LoVo (cell line): ENCODE measurements at regions not wholly inside any gene's neighbourhood (a gene's known extent, or its start where the extent isn't known, plus 50 kb on each side); places are given as distances from the start of the nearest gene placed in this dataset.

Experiments used
- DNase-seq: peaks from one replicate; pipeline ENCODE4 v3.0.0-alpha.2; 2016; ENCODE audit warnings: low spot score

DNA sequence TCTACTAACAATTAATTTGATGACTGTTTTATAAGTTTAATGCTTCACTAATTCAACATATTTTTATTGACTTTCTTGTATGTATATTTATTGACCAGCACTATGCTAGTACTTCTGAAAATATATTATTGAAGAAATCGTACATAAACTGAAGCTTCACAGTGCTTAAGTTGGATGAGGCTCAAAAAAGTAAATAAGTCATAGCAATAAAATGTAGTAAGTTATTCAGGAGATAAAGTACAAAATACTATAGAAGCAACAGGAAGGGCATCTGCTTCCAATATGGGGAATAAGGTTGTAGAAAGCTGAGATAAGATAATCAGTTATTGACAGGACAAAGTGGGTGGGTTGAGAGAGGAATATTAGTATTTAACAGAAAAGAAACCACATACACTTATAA, 944.9 kb upstream of the MIR17HG start:
- DNase-seq = no peak

DNA sequence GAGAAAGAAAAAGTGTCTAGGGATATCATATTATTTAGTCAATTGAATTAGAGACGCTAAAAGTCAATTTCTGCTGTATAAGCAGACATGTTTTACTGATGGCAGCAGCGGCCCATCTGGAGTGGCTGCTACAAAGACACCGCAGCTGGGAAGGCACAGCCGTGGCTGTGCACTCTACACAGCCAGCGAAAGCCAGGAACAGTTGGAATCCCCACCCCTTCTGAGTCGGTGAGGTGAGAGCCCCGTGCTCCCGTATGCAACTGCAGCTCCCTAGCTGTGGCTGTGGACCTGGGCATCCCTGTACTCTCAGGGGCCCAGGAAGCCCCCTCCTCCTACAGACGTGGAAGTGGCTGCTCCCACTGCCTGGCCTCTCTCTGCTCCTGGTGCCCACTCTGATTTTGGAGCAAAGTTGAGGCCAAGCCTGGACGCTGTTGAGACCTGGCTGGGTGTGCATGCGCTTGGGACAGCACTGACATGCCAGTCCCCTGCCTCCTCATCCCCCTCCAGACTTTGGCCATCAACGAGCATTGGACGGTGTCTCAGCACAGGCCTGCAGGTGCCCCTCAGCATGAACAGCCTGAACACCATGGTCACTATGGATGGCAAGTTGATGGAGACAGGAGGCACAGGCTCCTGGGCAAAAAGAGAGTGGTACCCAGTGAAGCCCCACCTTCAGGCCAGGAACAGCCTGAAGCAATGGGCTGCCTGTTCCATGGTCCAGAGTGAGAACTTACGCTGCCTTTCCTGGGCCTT, 944.0 kb upstream of the MIR17HG start:
- DNase-seq = no peak

DNA sequence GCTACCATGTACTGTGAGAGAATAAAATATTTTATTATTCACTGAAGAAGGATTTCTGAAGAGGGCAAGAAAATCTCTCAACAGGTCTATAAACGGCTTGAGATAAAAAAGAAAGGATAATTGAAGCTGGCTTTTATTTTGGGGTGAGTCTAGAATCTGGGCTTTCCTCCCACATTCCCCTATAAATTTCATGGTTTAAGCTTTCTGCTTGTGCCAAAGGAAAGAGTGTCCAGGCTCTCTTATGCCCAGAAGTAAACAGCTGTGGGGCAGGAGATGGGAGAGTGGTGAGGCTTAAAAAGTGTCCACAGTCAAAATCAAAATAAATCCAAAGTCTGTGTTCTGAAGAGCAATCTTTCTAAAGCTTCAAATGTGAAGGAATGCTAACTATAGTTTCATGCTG, 942.2 kb upstream of the MIR17HG start:
- no peak for DNase-seq

DNA sequence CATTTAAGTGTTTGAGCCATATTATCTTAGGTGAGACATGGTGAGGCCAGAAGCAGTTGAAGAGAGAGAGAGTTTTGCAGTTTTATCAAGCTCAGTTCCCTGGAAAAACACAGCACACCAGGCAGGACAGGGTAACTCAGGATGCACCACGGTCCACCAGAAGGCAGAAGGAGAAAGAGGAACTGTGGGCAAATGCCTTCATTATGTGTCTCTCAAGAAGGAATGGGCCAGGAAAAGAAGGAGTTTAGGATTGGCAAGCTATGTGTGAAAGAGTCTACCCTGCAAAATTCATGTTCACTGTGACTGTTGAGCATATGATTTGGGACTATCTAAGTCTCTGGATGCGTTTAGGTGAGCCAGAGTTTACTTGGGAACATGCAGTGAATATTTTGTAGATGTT, 934.5 kb upstream of the MIR17HG start:
- DNase-seq = no peak

DNA sequence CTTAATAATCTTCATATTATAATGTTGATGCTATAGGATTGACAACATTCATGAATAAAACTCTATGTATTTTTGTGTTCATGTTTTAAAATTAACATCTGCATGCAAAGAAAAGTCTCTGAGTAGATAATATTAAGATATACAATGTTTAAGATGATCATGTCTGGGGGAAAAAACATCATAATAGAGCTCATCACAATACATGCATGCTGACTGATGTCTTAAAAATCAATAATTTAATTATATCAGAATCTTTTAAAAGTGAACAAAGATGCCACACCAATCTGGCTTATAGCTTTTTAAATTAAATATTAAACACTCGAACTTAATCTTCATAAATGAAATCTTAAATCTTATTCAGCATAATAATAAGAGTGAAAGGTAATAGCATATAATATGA, 933.9 kb upstream of the MIR17HG start:
- DNase-seq = no peak

DNA sequence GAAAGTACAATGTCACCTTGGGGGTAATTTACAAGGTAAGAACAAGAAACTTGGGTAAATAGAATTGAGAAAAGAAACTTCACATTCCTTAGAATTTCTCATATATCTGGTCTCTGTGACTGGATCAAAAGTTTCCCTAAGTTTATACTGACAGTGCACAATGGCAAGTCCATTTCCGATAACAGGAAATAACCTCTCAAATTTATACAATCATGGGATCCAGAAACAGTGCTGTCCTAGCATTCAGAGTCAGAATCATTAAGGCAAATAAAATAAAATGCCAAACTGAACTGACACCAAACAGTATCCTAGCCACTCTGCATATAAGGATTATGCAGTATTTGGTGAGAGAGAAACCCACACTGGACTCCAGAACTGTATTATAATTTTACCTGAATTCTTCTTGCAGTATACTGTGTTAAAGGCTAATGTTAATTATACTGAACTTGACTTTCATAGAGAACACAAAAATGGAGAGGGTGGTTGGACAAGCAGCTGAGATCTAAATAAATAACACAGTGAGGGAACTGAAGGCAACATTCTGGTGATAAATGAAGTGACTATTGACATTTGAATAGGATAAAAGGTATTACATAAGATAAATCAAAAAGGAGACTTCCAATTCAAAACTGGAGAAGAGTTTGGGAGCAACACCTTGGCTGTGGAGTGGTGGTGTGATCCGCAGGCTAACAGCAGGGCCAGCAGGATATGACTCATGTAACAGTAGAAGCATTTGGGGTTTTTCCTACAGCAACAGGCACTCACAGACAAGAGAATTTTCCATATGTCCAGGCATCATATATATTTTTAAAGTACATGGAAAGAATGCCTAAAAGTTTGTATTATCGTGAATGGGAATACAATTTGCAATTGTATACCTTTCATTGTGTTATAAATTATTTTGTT, 932.5 kb upstream of the MIR17HG start:
- DNase-seq = peak; percentile 2

DNA sequence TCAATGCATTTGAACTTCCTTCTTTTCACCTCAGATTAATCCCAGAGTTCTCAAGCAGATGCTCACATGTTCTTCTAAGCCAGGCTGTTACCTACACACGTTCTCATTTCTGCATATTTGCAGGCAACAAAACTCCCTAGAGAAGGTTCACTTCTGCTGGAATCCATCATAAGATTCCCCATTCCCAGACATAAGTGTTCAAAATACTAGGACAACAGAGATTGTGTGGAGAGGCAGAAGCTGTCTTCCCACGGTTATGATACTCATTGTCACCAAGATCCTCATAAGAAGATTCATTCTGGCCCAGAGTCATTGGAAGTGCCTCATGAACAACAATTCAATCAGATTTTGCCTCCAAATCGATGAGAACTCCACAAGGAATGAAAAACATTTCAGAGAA, 931.6 kb upstream of the MIR17HG start:
- no peak for DNase-seq

DNA sequence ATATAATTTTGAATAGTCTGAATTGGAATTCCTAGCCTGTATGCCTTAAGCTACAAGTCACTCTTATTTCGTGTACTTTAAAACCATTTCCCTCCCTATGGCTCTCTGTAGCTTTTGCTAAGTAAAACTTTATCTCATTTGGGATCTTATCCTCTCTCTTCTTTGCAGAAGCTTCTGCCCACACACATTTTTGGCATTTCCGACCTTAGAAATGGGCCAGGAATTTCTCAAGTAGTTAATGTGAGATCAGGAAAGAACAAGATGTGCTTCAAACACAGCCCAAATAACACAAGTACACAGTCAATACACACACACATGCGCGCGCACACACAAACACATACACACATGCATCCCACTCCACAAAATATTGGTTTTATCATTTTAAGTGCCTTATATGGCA, 931.0 kb upstream of the MIR17HG start:
- no peak for DNase-seq

DNA sequence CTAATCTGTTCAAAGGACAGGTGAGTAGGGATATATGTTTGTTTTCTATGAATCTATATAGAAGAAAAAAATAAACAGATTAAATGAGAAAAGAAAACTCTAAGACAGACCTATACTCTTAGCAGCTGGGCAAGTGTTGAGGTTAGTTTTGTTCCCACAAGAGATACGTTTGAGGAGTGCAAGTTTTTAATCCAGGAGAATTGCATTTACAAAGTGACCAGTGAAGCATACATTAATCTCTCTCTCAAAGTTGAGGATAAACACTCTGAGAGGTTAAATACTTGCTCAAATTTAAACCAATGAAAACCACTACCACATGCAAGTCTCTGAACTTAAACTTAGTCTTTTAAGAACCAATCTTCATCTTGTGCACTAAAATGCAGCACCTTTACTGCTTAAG, 930.5 kb upstream of the MIR17HG start:
- DNase-seq = no peak

DNA sequence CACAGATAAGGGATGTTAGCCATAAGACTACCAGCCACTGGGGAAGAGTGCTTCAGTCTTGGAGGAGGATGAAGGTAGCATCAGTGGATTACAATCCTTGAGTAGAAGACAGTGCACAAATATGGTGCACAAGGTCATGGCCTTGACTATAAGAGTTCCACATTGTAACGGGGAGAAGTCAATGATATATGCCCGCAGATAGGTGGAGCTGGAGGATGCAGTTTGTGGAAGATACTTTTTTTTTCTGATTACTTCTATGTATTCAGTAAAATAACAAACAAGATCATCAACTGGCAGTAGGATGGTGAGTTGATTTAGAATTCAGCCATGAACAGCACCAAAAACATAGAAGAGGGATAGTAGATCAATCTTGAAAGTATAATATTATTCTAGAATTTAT, 926.8 kb upstream of the MIR17HG start:
- DNase-seq = no peak

DNA sequence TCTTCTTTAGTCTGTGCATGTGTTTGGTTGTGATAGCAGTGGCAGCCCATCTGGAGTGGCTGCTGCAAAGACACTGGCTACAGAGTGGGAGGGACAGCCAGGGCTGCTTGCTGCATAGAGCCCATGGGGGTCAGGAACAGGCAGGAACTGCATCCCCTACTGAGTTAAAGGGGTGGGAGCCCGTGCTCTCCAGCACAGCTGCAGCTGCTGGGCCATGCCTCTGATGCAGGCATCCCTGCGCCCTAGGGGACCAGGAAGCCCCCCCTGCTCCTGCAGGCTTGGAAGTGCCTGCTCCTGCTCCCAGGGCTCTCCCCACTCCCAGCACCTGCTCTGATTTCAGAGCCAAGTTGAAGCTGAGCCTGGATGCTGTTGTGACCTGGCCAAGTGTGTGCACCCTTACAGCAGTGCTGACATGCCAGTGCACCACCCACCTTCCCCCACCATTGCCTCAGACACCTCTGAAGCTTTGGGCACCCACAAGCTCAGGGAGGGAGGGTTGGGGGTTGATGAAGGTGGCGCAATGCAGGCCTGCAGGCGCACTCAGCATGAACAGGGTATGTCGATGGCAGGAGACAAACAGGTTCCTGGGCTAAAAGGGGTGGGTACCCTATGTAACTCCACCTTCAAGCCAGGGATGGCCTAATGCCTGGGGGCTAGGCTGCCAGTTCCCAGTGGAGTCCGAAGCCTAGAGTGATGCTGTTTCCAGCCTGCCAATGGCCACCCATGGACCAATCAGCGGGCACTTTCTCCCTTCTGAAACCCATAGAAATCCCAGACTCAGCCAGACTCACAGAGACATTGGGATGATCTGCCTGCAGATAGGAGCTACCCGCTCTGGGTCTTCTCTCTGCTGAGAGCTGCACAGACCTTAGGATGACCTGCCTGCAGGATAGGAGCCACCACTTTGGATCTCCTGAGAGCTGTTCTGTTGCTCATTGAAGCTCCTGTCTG, 919.9 kb upstream of the MIR17HG start:
- no peak for DNase-seq

DNA sequence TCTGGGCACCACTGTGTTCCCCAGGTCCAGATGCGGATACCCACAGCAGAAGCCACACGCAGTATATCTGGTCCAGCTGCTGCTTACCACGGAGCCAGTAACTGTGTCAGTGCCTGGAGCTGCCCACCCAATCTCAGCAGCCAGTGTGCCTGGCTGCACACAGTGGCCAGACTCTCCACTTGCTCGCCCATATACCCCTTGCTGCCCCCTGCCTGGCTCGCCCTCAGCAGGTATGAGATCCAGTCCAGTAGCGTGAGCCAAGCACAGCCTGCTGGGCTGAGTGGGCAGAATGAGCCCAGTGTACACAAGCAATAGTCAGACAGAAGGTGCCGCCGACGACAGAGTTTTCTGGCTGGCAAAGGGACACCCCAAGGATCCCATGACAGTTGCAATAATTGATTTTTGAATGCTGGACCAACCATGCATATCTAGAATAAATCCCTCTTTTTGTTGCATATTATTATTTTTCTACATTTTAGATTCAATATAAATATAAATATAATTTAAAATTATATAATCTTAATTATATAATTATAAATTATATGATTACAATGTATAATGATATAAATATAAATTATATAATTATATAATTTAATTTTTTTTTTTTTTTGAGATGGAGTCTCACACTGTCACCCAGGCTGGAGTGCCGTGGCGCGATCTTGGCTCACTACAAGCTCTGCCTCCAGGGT, 918.8 kb upstream of the MIR17HG start:
- DNase-seq = no peak

DNA sequence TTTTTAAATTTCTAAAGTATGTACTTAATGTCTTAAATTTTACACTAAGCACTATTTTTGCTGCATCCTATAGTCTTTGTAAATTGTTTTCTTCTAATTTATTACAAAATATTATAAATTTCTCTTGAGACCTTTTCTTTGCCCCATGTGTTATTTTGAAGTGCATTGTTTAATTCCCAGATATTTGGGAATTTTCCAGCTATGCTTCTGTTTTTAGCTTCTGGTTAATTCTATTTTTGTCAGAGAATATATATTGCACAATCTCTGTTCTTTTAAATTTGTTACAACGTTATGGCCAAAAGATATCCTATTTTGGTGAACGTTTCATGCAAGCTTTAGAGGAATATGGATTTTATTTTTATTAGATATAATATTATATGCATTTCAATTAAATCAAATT, 917.4 kb upstream of the MIR17HG start:
- DNase-seq = no peak

DNA sequence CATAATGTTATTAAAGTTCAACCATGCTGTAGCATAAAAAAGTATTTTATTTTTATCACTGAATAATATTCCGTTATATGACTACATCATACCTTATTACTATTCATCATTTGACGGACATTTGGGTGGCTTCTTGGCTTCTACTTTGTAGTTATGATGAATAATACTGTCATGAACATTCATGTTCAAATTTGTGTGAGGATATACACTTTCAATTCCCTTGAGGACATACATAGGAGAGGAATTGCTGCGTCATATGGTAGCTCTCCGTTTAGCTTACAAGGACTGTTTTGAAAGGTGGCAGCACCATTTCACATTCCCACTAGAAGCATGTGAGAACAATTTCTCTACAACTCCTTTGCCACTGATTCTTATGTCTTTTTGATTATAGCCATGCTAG, 910.8 kb upstream of the MIR17HG start:
- no peak for DNase-seq

DNA sequence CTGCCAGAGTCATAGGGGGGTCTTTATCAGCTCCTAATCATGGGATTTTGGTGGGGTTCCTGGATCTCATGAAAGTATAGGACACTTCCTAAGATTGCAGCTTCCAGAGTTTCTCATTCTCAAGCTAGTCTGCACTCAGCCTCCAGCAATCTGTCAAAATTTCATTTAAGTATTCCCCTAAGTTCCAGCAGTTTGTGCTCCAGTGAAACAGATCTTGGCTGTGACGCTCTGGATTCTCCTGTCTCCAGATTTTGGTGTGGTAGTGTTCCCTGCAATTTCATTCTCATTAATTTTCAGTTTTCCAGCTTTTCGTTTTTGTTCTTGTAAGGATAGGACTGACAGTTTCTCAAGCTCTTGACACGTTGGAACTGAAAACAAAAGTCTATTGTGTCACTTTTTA, 908.9 kb upstream of the MIR17HG start:
- no peak for DNase-seq

DNA sequence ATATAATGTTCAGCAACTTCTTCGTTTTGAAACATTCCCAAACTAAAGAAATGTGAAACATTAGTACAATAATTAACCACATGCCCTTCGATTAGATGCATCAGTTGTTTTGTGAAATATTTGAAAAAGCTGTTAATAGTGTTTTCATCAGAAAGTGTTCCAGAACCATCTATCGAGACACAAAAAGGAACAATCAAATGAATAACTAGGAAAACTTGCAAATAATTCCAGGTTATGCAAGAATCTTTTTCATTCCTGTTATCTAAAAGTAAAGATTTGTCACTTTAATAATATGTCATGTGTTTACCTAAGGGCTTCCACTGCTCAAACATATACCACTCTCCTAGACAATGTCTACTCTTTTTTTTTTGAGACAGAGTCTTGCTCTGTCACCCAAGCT, 904.2 kb upstream of the MIR17HG start:
- DNase-seq = no peak

DNA sequence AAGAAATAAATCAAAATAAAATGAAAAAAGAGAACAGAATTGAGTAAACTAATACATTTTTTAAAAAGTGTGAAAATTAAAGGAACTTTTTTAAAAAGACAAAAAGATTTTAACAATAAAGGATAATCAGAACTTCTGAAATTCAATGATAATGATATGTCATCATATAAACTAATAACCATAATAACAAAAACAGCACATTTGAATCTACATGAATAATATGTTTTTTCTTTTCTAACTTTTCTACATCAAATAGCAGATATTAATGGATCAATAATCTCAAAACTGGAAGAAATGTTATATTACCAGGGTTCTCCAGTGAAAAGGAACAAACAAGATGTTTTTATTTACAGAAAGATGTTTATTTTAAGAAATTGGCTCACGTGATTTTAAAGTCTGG, 903.3 kb upstream of the MIR17HG start:
- no peak for DNase-seq

DNA sequence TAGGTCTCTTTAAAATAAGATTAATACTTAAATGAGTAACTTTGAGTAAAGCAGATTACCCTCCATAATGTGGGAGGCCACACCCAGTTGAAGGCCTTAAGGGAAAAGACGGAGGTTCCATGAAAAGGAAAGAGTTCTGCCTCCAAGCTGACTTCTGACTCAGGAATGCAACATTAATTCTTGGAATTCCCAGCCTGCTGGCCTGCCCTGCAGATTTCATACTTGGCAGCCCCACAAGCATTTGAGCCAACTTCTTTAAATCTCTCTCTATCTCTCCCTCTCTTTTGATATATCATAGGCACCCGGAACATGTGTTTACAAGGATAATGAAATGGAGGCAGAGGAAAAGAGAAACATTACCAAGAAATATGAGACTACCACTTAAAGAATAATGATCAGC, 902.3 kb upstream of the MIR17HG start:
- peak; percentile 54 for DNase-seq

DNA sequence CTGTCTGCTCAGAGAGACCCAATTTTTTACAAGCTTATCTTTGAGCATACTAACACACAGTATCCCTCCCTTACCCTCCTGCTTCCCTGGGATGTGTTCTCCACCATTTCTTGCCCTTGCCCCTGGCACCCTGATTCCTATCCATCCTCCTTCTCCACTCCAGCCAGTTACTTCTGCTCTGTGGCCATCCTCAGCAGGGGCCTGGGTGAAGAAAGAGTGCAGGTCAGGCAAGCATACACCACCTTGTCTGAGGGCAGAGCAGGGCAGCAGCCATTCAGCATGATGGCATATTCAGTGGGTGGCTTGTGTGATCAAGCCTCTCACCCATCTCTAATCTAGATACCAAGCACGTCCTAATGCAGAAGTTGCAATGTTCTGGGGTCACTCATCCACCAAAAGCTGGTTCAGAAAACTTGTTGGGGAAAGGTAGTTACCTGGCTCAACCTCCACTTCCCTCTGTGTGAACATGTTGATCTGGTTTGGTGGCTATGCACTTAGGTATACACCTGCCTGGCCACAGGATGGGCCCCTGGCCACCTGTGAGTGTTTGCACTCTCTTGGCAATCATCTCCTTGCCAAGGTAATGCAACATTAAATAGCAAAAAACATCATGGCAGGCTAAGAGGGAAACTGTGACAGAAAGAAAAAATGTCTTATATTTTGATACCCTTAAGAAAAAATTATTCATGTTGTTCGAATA, 900.3 kb upstream of the MIR17HG start:
- DNase-seq = no peak

DNA sequence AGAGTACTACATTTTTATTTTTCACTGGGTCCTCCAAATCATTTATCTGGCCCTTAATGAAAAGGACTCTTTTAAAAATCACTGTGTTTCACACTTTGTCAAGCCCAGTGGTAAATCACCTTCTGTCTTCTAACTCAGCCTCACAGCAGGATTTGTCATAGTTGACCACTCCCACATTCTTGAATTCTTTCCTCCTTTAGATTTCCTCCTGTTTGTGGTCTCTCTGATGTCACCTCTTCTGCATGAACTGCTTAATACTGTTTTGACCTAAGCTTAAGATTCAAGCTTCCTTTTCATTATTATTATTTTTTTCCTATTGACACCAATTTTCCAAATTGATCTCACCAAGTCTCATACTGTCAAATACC, 899.8 kb upstream of the MIR17HG start:
- peak; percentile 49 for DNase-seq

DNA sequence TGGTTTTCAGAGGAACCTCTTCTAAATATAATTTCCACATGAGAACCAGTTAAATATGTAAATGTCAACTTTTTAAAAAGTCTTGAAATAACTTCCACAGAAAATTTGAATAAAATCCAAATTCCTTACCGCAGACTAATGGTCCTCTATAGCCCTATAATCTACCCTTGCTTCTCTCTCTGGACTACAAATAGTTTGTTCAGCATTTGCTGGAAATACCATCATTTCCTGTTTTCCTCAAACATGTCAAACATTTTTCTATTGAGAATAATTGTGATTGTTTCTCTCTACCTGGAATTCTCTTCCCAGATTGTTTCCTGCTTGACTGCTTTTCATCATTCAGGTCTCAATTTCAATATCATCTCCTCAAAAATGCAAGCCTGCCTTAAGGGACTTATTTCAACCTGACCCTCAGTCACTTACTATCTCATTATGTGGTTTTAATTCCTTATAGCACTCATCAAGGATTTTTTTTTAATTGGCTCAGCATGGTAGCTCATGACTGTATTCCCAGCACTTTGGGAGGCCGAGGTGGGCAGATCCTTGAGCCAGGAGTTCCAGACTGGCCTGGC, 898.9 kb upstream of the MIR17HG start:
- DNase-seq = no peak
